Vagina (tissue), 2 donors: ENCODE measurements at regions not wholly inside any gene's neighbourhood (a gene's known extent, or its start where the extent isn't known, plus 50 kb on each side); places are given as distances from the start of the nearest gene placed in this dataset.

Experiments used
- DNase-seq, 2 donors: peaks; one replicate each; pipeline ENCODE4 v3.0.0-alpha.2; 2017; ENCODE audit errors: extremely low spot score in 2 of 2
- H3K27ac ChIP-seq: fragments of 200-600 bp; sonication (generic); one replicate; pipeline ENCODE4 v1.5.1; 2019
- H3K27me3 ChIP-seq: fragments of 200-600 bp; sonication (generic); one replicate; pipeline ENCODE4 v1.5.1; 2019
- H3K36me3 ChIP-seq, 2 donors: fragments of 200-600 bp; sonication (generic); one replicate each; pipeline ENCODE4 v1.5.1; 2017 to 2019
- H3K4me1 ChIP-seq: fragments of 200-600 bp; sonication (generic); one replicate; pipeline ENCODE4 v1.5.1; 2019
- H3K4me3 ChIP-seq, 2 donors: fragments of 200-600 bp; sonication (generic); 1 replicate in 1 of 2; 2 replicates in 1 of 2; pipeline ENCODE4 v1.5.1; 2016 to 2019
- H3K9me3 ChIP-seq: fragments of 200-600 bp; sonication (generic); one replicate; pipeline ENCODE4 v1.5.1; 2019
- CTCF ChIP-seq, 3 experiments: fragments of 450-650 bp in 2 of 3; fragments of 200-600 bp in 1 of 3; sonication (generic) in 1 of 3; IDR thresholded peaks; one replicate each; pipeline ENCODE4 v1.5.1; 2017 to 2019; ENCODE audit warnings: antibody characterized with exemption in 3 of 3, mild to moderate bottlenecking in 2 of 3, moderate library complexity in 2 of 3
- POLR2A ChIP-seq, 2 donors: fragments of 450-650 bp; IDR thresholded peaks; one replicate each; pipeline ENCODE4 v1.6.1; 2017; ENCODE audit warnings: antibody characterized with exemption in 2 of 2, mild to moderate bottlenecking in 2 of 2, moderate library complexity in 2 of 2
- POLR2AphosphoS5 ChIP-seq, 2 donors: sonication (generic); formaldehyde crosslinking; IDR thresholded peaks; one replicate each; pipeline ENCODE4 v1.9.0; 2017; ENCODE audit warnings: antibody characterized with exemption in 2 of 2, mild to moderate bottlenecking in 2 of 2, low read depth in 1 of 2; ENCODE audit not compliant: insufficient read depth in 1 of 2
- intact Hi-C: fragments of 100-400 bp; cut with DNase I; formaldehyde crosslinking; loops from one replicate; pipeline ENCODE4 v1.15.1; 2023

DNA sequence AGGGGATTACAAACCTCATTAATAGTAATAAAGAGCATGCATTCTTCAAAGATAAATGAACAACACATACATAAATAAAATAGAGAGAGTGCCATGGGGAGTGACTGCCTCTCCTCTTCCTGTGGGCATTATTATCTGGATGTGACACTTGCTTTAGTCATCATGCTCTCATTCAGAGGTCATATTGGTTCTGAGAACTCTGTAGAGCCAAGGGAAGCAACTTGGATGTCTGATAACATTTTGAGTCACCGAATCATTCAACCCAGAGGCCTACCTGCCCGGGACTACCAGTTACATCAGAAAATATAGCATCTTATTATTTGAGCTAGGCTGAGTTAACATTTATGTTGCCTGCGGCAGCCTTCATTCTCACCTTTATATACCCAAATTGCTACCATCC lies 489.5 kb downstream of the STIM2 start:
- intact Hi-C loops = no loop called here
- TF ChIP-seq POLR2A (IDR thresholded peaks at IDR 0.05) = no peak
- no peak for TF ChIP-seq POLR2AphosphoS5 (IDR thresholded peaks at IDR 0.05; ENCODE audit: insufficient read depth in 1 of 2, low read depth in 1 of 2)
- no peak for TF ChIP-seq CTCF (IDR thresholded peaks at IDR 0.05)
- Histone ChIP-seq H3K4me1 (no peaks in the 10 kb centered on the region), H3K4me3 (no peak overlapping the region), H3K36me3 (no peaks in the 10 kb centered on the region), H3K27me3 (no peaks in the 10 kb centered on the region), H3K9me3 (no peaks in the 10 kb centered on the region), H3K27ac (no peak overlapping the region)
- no peak for DNase-seq

DNA sequence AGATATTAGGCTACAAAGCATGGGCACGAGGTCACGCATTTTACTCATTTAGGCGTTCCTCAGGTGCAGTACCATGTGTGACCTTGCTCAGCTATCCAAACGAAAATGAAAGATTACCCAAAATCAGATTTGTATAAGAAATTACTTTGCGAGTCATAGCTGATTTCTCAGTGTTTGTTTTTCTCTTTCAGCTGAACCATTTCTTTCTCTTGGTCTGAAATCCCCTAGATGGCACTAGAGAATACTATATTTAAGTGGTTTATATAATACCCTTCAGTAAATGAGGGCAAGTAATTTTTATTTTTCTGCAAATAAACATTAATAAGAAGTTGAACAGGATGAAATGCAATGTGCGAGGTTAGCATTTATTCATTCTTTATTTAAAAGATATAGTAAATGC lies 496.6 kb downstream of the STIM2 start:
- no peak for DNase-seq
- TF ChIP-seq POLR2AphosphoS5 (IDR thresholded peaks at IDR 0.05; ENCODE audit: insufficient read depth in 1 of 2, low read depth in 1 of 2) (no peak), POLR2A (IDR thresholded peaks at IDR 0.05) (no peak), CTCF (IDR thresholded peaks at IDR 0.05) (no peak)
- intact Hi-C loops = no loop called here
- H3K4me1 ChIP-seq = peaks cover 5% of the 10 kb centered on the region
- no peak overlapping the region for H3K27ac ChIP-seq
- H3K9me3 ChIP-seq = no peaks in the 10 kb centered on the region
- no peak overlapping the region for H3K4me3 ChIP-seq
- no peaks in the 10 kb centered on the region for H3K27me3 ChIP-seq
- H3K36me3 ChIP-seq = no peaks in the 10 kb centered on the region

- no peak for TF ChIP-seq POLR2AphosphoS5 (IDR thresholded peaks at IDR 0.05; ENCODE audit: insufficient read depth in 1 of 2, low read depth in 1 of 2)
- no peak for TF ChIP-seq POLR2A (IDR thresholded peaks at IDR 0.05)
- TF ChIP-seq CTCF (IDR thresholded peaks at IDR 0.05) = no peak
- no peak for DNase-seq
- intact Hi-C loops = no loop called here
These were observed 497.6 kb downstream of the STIM2 start for GRCh38 chr4:27358269-27358668.

GRCh38 chr4:27360131-27360530 lies 499.5 kb downstream of the STIM2 start:
- Histone ChIP-seq H3K4me1 (peaks cover 5% of the 10 kb centered on the region), H3K36me3 (no peaks in the 10 kb centered on the region), H3K4me3 (no peak overlapping the region), H3K27me3 (no peaks in the 10 kb centered on the region), H3K27ac (no peak overlapping the region), H3K9me3 (no peaks in the 10 kb centered on the region)
- intact Hi-C loops = no loop called here
- DNase-seq = no peak
- no peak for TF ChIP-seq CTCF (IDR thresholded peaks at IDR 0.05)

More at GRCh38 chr4:27358269-27358668, 497.6 kb downstream of the STIM2 start:
- no peaks in the 10 kb centered on the region for H3K9me3 ChIP-seq
- no peak overlapping the region for H3K4me3 ChIP-seq
- no peaks in the 10 kb centered on the region for H3K36me3 ChIP-seq
- H3K27ac ChIP-seq = no peak overlapping the region
- H3K27me3 ChIP-seq = no peaks in the 10 kb centered on the region
- H3K4me1 ChIP-seq = peaks cover 5% of the 10 kb centered on the region

DNA sequence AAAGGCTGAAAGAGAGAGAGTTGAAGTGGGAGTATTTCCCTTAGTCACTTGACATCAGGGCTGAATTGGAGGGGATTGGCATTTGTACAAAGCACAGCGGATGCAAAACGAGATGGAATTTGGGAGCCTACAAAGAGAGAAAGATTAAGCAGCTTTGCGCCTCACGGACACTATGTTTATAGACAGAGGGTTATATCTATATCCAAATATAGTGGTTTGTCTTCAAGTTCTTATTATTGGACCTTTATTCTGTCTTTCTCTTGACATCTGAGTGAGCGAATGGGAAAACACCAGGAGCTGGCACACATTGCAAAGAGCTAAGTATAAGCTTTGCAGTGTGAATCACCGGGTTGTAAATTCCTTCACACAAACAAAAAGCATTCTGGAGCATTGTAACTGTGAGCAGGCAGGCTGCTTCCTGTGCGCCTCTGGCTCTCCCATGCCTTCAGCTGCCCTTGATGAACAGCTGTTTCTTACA lies 500.2 kb downstream of the STIM2 start:
- DNase-seq = no peak
- TF ChIP-seq CTCF (IDR thresholded peaks at IDR 0.05) (no peak), POLR2AphosphoS5 (IDR thresholded peaks at IDR 0.05; ENCODE audit: insufficient read depth in 1 of 2, low read depth in 1 of 2) (peak in 1 of 2 donors; percentile 9)
- Histone ChIP-seq H3K4me1 (peaks cover 5% of the 10 kb centered on the region), H3K4me3 (no peak overlapping the region), H3K27me3 (no peaks in the 10 kb centered on the region), H3K9me3 (no peaks in the 10 kb centered on the region), H3K36me3 (no peaks in the 10 kb centered on the region), H3K27ac (no peak overlapping the region)
- intact Hi-C loops = no loop called here
